ENCODE measurements at regions not wholly inside any gene's neighbourhood (a gene's known extent, or its start where the extent isn't known, plus 50 kb on each side); places are given as distances from the start of the nearest gene placed in this dataset.
"Not testable (repeated sequence)": the region's sequence is repeated elsewhere in the genome, so short reads cannot be mapped to it uniquely, and the experiment has no call there.

DNA sequence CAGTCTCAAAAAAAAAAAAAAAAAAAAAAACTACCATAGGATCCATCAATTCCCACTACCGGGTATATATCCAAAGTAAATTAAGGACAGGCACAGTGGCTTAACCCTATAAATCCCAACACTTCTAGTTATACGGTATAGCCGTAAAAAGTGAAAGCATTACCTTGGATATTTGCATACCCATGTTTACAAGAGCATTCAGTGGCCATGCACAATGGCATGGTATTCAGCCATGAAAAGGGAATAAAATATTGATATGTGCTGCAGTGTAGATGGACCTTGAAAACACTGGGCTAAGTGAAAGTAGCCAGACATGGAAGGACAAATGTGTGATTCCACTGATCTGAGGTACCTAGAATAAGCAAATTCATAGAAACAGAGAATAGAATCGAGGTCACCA, 111.8 kb upstream of the CAB39 start:
- H3K27ac ChIP-seq, result no peak overlapping the region
- intact Hi-C loops (cut with DNase I), result loop anchor here in 3 of 10 donors (5.0 to 10.0 kb wide), 2 partner anchors 436 to 439 kb away; no protein-coding TSS in a partner anchor
- H3K4me3 ChIP-seq, result no peak overlapping the region
- H3K27me3 ChIP-seq, result no peaks in the 10 kb centered on the region
- peaks cover 0 to 6% (median 0%) of the 10 kb centered on the region in 12 donors for H3K9me3 ChIP-seq
- ATAC-seq, result no peak
- WGBS, 4 donors, result 75 to 78% (median 78%) methylated on average over 4 of the region's 4 CpGs
- TF ChIP-seq POLR2A (IDR thresholded peaks at IDR 0.05), result no peak
- no peak for TF ChIP-seq CTCF (IDR thresholded peaks at IDR 0.05)
- peaks cover 0 to 11% (median 0%) of the 10 kb centered on the region in 12 donors for H3K4me1 ChIP-seq
- DNase-seq, result no peak
- H3K36me3 ChIP-seq, result no peaks in the 10 kb centered on the region

DNA sequence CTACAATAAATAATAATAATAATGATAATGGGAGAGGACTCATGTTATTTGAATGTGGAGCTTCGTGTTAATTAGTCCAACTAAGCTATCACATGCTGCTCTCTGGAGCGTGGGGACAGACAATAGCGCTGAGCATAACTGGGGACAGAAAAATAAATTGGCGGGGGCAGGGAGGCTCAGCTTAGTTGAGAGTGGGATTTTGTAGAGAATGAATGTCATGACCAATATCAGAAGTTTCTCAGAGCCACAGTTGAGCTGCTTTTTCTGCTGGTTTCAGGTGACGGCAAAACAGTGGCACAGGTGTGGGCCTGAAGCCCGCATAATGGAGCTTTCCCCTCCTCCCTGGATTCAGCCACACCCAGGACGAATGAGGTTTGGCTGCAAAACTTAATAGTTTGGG, 111.1 kb upstream of the CAB39 start:
- peaks cover 0 to 6% (median 0%) of the 10 kb centered on the region in 12 donors for H3K9me3 ChIP-seq
- H3K4me3 ChIP-seq, result no peak overlapping the region
- TF ChIP-seq POLR2A (IDR thresholded peaks at IDR 0.05), result no peak
- no peak for TF ChIP-seq CTCF (IDR thresholded peaks at IDR 0.05)
- WGBS, 4 donors, result 90 to 92% (median 91%) methylated on average over 7 of the region's 7 CpGs
- no peaks in the 10 kb centered on the region for H3K36me3 ChIP-seq
- DNase-seq (no peak), ATAC-seq (no peak)
- H3K27me3 ChIP-seq, result no peaks in the 10 kb centered on the region
- H3K4me1 ChIP-seq, result peaks cover 0 to 11% (median 0%) of the 10 kb centered on the region in 12 donors
- H3K27ac ChIP-seq, result no peak overlapping the region
- intact Hi-C loops (cut with DNase I), result loop anchor here in 3 of 10 donors (5.0 to 10.0 kb wide), 2 partner anchors 437 to 439 kb away; no protein-coding TSS in a partner anchor

GRCh38 chr2:230602562-230603230, 109.9 kb upstream of the CAB39 start:
- Histone ChIP-seq H3K27me3 (no peaks in the 10 kb centered on the region), H3K9me3 (peaks cover 0 to 6% (median 0%) of the 10 kb centered on the region in 12 donors), H3K36me3 (no peaks in the 10 kb centered on the region), H3K4me1 (peaks cover 0 to 11% (median 0%) of the 10 kb centered on the region in 12 donors), H3K4me3 (no peak overlapping the region), H3K27ac (peak overlapping the region in 1 of 12 donors; percentile 70)
- 56 to 65% (median 59%) methylated on average over 6 to 7 of the region's 7 CpGs for WGBS, 4 donors
- TF ChIP-seq POLR2A (IDR thresholded peaks at IDR 0.05) (no peak), CTCF (IDR thresholded peaks at IDR 0.05) (no peak)
- no peak for DNase-seq
- peak in 1 of 4 donors; percentile 22 for ATAC-seq
- intact Hi-C loops (cut with DNase I), result loop anchor here in 3 of 10 donors (5.0 to 10.0 kb wide), 2 partner anchors 438 to 440 kb away; no protein-coding TSS in a partner anchor

- not testable (repeated sequence) for DNase-seq, H3K27me3 ChIP-seq, H3K9me3 ChIP-seq, ATAC-seq, H3K4me3 ChIP-seq, H3K36me3 ChIP-seq
- intact Hi-C loops (cut with DNase I), result loop anchor here in 3 of 10 donors (5.0 to 10.0 kb wide), 2 partner anchors 439 to 441 kb away; no protein-coding TSS in a partner anchor
- Histone ChIP-seq H3K27ac (peak overlapping the region in 1 of 12 donors; percentile 70), H3K4me1 (peaks cover 0 to 11% (median 0%) of the 10 kb centered on the region in 12 donors)
These were observed 109.3 kb upstream of the CAB39 start for GRCh38 chr2:230603317-230603716.

DNA sequence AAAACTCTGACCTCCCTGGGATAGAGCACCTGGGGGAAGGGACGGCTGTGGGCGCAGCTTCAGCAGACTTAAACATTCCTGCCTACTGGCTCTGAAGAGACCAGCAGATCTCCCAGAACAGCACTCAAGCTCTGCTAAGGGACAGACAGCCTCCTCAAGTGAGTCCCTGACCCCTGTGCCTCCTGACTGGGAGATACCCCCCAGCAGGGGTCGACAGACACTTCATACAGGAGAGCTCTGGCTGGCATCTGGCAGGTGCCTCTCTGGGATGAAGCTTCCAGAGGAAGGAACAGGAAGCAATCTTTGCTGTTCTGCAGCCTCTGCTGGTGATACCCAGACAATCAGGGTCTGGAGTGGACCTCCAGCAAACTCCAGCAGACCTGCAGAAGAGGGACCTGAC, 108.5 kb upstream of the CAB39 start:
- H3K27ac ChIP-seq, ATAC-seq, H3K9me3 ChIP-seq, DNase-seq, H3K4me3 ChIP-seq, H3K27me3 ChIP-seq, H3K36me3 ChIP-seq: not testable (repeated sequence)
- intact Hi-C loops (cut with DNase I), result loop anchor here in 3 of 10 donors (5.0 to 10.0 kb wide), 2 partner anchors 439 to 442 kb away; no protein-coding TSS in a partner anchor
- H3K4me1 ChIP-seq, result peaks cover 0 to 11% (median 0%) of the 10 kb centered on the region in 12 donors
- WGBS, 4 donors, result 76 to 87% (median 82%) methylated on average over 1 to 3 of the region's 3 CpGs

Data from heart left ventricle (tissue), 16 donors.